HCT116 (cell line): ENCODE measurements at regions not wholly inside any gene's neighbourhood (a gene's known extent, or its start where the extent isn't known, plus 50 kb on each side); places are given as distances from the start of the nearest gene placed in this dataset.

ENCODE experiments used
- ATAC-seq: fragments of 200-7000 bp; cut with Tn5 transposase; 2 replicates; pipeline ENCODE4 v1.9.1; 2020; ENCODE audit warnings: mild to moderate bottlenecking, moderate library complexity
- BruUV-seq: library from RNA; stranded (reverse); fragments of 400-500 nt; replicated peaks from 2 replicates; lab custom pipeline; 2021; lab: Mats Ljungman, UMichigan
- CTCF ChIA-PET: fragments of 300-600 bp; sonication (Branson Sonifier 250); formaldehyde crosslinking; loops from one replicate; lab custom pipeline; 2021; ENCODE audit warnings: antibody characterized with exemption; lab: Charles Lee
- POLR2A ChIA-PET: fragments of 300-600, 350-600 bp; sonication (Branson Sonifier 250); formaldehyde crosslinking; loops from one replicate; lab custom pipeline; 2021; ENCODE audit warnings: antibody characterized with exemption; lab: Charles Lee
- RAD21 ChIA-PET, 2 experiments: fragments of 300-600 bp; sonication (Branson Sonifier 250); formaldehyde crosslinking; loops; one replicate each; lab custom pipeline; 2023; ENCODE audit warnings: low total read pairs in 2 of 2; ENCODE audit not compliant: uncharacterized antibody in 2 of 2, unreplicated experiment in 2 of 2, low non-redundant PET in 1 of 2; lab: Charles Lee
- DNase-seq: peaks from one replicate; pipeline ENCODE4 v3.0.0-alpha.2; 2010; ENCODE audit warnings: low read depth, low spot score
- H2AFZ ChIP-seq: fragments of 200-600 bp; shearing (Covaris generic), sonication (generic); 2 replicates; pipeline ENCODE4 v1.6.1; 2017; ENCODE audit warnings: low read depth, mixed run types, mixed read lengths, antibody characterized with exemption, low read length; ENCODE audit not compliant: poor library complexity, severe bottlenecking
- H3K27ac ChIP-seq: 2 replicates; pipeline ENCODE4 v1.5.1; 2012; ENCODE audit warnings: low read depth, low read length
- H3K27me3 ChIP-seq: fragments of 200-600 bp; sonication (generic); 2 replicates; pipeline ENCODE4 v1.6.1; 2016; ENCODE audit warnings: mixed run types, low read length, mixed read lengths; ENCODE audit not compliant: insufficient read depth
- H3K36me3 ChIP-seq, 2 experiments: fragments of 200-500 bp in 1 of 2; fragments of 200-600 bp in 1 of 2; sonication (Bioruptor generic) in 1 of 2; sonication (generic) in 1 of 2; 2 replicates each; pipeline versions ENCODE4 v1.5.1 to v1.6.1; 2014 to 2016; ENCODE audit warnings: low read length in 2 of 2, inconsistent platforms in 1 of 2, mixed read lengths in 1 of 2, mixed run types in 1 of 2; ENCODE audit not compliant: insufficient read depth in 2 of 2, control insufficient read depth in 1 of 2
- H3K4me1 ChIP-seq, 2 experiments: fragments of 200-600 bp in 1 of 2; sonication (generic) in 1 of 2; 2 replicates each; pipeline versions ENCODE4 v1.5.1 to v1.6.1; 2012 to 2017; ENCODE audit warnings: low read length in 2 of 2, inconsistent platforms in 1 of 2, mild to moderate bottlenecking in 1 of 2, mixed read lengths in 1 of 2, mixed run types in 1 of 2, moderate library complexity in 1 of 2; ENCODE audit not compliant: insufficient read depth in 2 of 2, control insufficient read depth in 1 of 2
- H3K4me2 ChIP-seq: fragments of 200-600 bp; sonication (generic); 2 replicates; pipeline ENCODE4 v1.6.1; 2017; ENCODE audit warnings: mixed run types, low read length, mixed read lengths
- H3K4me3 ChIP-seq, 2 experiments: fragments of 200-600 bp in 1 of 2; sonication (generic) in 1 of 2; replicated peaks in 1 of 2; 2 replicates each; pipeline ENCODE4 v1.5.1; 2011 to 2016; ENCODE audit warnings: low read length in 2 of 2, control low read depth in 1 of 2, low read depth in 1 of 2, mild to moderate bottlenecking in 1 of 2, mixed read lengths in 1 of 2, mixed run types in 1 of 2
- H3K79me2 ChIP-seq: fragments of 200-600 bp; sonication (generic); 2 replicates; pipeline ENCODE4 v1.6.1; 2017; ENCODE audit warnings: mild to moderate bottlenecking, mixed run types, low read length, moderate library complexity, mixed read lengths; ENCODE audit not compliant: insufficient read depth
- H3K9ac ChIP-seq: fragments of 200-600 bp; sonication (generic); 2 replicates; pipeline ENCODE4 v1.6.1; 2016; ENCODE audit warnings: low read length, mixed read lengths
- H3K9me2 ChIP-seq: fragments of 200-600 bp; sonication (generic), shearing (Covaris generic); 2 replicates; pipeline ENCODE4 v1.6.1; 2017; ENCODE audit warnings: mixed run types, mild to moderate bottlenecking, moderate library complexity; ENCODE audit not compliant: insufficient read depth
- H3K9me3 ChIP-seq, 2 experiments: fragments of 200-500 bp in 1 of 2; fragments of 200-600 bp in 1 of 2; sonication (Bioruptor generic) in 1 of 2; sonication (generic) in 1 of 2; 2 replicates each; pipeline ENCODE4 v1.6.1; 2014 to 2017; ENCODE audit warnings: low read length in 2 of 2, mixed read lengths in 2 of 2, inconsistent platforms in 1 of 2, low read depth in 1 of 2, mild to moderate bottlenecking in 1 of 2, mixed run types in 1 of 2, moderate library complexity in 1 of 2; ENCODE audit not compliant: control insufficient read depth in 1 of 2, insufficient read depth in 1 of 2
- H4K20me1 ChIP-seq: fragments of 200-600 bp; sonication (generic), shearing (Covaris generic); 2 replicates; pipeline ENCODE4 v1.6.1; 2017; ENCODE audit warnings: mixed run types, mild to moderate bottlenecking, moderate library complexity; ENCODE audit not compliant: insufficient read depth
- CEBPB ChIP-seq: IDR thresholded peaks from 2 replicates; pipeline ENCODE4 v1.6.1; 2012; ENCODE audit warnings: low read depth
- ELF1 ChIP-seq: IDR thresholded peaks from 2 replicates; pipeline ENCODE4 v1.6.1; 2012; ENCODE audit warnings: low read depth, borderline replicate concordance
- EZH2 ChIP-seq: fragments of 200-600 bp; sonication (generic); IDR thresholded peaks from 2 replicates; pipeline ENCODE4 v1.6.1; 2017; ENCODE audit warnings: antibody characterized with exemption, mixed run types
- RAD21 ChIP-seq: IDR thresholded peaks from 2 replicates; pipeline ENCODE4 v1.6.1; 2012; ENCODE audit warnings: low read depth, mild to moderate bottlenecking
- SIN3A ChIP-seq: IDR thresholded peaks from 2 replicates; pipeline ENCODE4 v1.6.1; 2012; ENCODE audit warnings: low read depth
- SP1 ChIP-seq: IDR thresholded peaks from 2 replicates; pipeline ENCODE4 v1.6.1; 2012; ENCODE audit warnings: low read depth
- YY1 ChIP-seq: IDR thresholded peaks from 2 replicates; pipeline ENCODE4 v1.6.1; 2011; ENCODE audit warnings: low read length, low read depth, moderate library complexity, mild to moderate bottlenecking; ENCODE audit not compliant: insufficient replicate concordance; ENCODE audit errors: extremely low read depth
- ZFX ChIP-seq: fragments of 450-650 bp; IDR thresholded peaks from 2 replicates; pipeline ENCODE4 v1.6.1; 2017
- ZNF274 ChIP-seq: fragments of 200-500 bp; sonication (Bioruptor generic); IDR thresholded peaks from 2 replicates; pipeline ENCODE4 v1.6.1; 2014; ENCODE audit warnings: mild to moderate bottlenecking, low read depth, low read length, inconsistent platforms
- intact Hi-C: fragments of 100-400 bp; cut with micrococcal nuclease; formaldehyde crosslinking; loops from 2 replicates; pipeline ENCODE4 v1.10.0; 2022
- TF ChIP-seq, protein P1 (sequence below): IDR thresholded peaks from 2 replicates; pipeline ENCODE4 v1.6.1; 2012
- TF ChIP-seq, protein P2 (sequence below): IDR thresholded peaks from 2 replicates; pipeline ENCODE4 v1.6.1; 2012
- TF ChIP-seq, protein P3 (sequence below), 3 experiments: fragments of 200-600 bp in 1 of 3; sonication (generic) in 1 of 3; IDR thresholded peaks in 2 of 3; conservative IDR thresholded peaks in 1 of 3; 2 replicates each; pipeline ENCODE4 v1.5.1; 2012 to 2017; ENCODE audit warnings: low read depth in 2 of 3, low read length in 2 of 3, antibody characterized with exemption in 1 of 3, borderline replicate concordance in 1 of 3, control low read depth in 1 of 3, mild to moderate bottlenecking in 1 of 3, mixed read lengths in 1 of 3, mixed run types in 1 of 3, moderate library complexity in 1 of 3; ENCODE audit not compliant: insufficient read depth in 1 of 3

DNA sequence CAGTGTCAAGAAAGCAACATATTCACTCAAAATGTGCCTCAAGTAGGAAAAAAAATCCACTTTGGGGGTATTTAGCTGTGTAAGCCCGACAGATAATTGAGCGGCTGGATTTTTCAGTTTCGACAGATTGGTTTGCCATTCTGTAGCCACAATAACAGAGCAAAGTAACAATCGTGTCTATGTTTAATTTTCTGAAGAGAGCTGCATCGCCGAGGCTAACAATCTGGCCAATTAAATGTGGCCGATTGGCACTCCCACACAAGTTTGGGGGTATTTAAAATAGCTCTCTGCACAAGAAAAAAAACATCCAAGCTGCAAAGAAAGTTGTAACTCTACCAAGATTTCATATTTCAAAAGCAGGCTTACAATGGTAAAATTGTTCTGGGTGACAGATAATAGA is 99.7 kb upstream of the CDH13 start:
- Histone ChIP-seq H3K4me3 (no peak overlapping the region), H3K4me1 (no peaks in the 10 kb centered on the region), H3K79me2 (no peaks in the 10 kb centered on the region), H3K9me3 (no peaks in the 10 kb centered on the region), H3K27ac (no peak overlapping the region), H2AFZ (no peak overlapping the region), H3K36me3 (no peaks in the 10 kb centered on the region), H3K9me2 (no peaks in the 10 kb centered on the region), H4K20me1 (no peaks in the 10 kb centered on the region), H3K9ac (no peak overlapping the region), H3K27me3 (no peaks in the 10 kb centered on the region), H3K4me2 (no peak overlapping the region)
- no peak for TF ChIP-seq SP1
- TF ChIP-seq ZFX = no peak
- no peak for TF ChIP-seq SIN3A
- TF ChIP-seq CEBPB = no peak
- no peak for TF ChIP-seq ELF1
- intact Hi-C loops = no loop called here
- RAD21 ChIA-PET = no interaction called here
- BruUV-seq = no TSS peak
- DNase-seq = no peak
- CTCF ChIA-PET = no interaction called here
- no peak for ATAC-seq
- POLR2A ChIA-PET = no interaction called here

DNA sequence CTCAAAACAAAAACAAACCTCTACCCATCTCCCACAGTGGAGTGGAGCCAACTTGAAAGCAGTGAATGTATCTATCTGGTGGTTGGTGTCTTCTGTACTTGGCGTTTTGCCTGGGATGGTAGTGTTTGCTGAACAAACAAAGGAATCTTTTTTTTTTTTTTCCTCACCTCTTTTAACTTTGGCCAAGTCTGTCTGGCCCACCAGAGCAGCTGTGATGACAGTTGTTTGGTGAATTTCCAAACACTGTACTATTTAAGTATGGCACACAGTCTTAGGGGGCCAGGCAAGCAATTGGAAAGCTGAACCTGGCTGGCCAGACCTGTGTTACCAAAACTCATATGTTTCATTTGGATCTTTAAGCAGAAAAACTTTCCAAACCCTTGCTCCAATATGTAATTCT is 101.8 kb upstream of the CDH13 start:
- ChIA-PET POLR2A (no interaction called here), CTCF (no interaction called here)

More for the DNA sequence above, 101.8 kb upstream of the CDH13 start:
- Histone ChIP-seq H3K9me2 (no peaks in the 10 kb centered on the region), H2AFZ (no peak overlapping the region), H3K4me3 (no peak overlapping the region), H3K4me1 (no peaks in the 10 kb centered on the region), H3K36me3 (no peaks in the 10 kb centered on the region), H3K27me3 (0 out of 2 replicates have a peak, but pooled peaks cover 13% of the 10 kb centered on the region), H3K9me3 (no peaks in the 10 kb centered on the region), H3K79me2 (no peaks in the 10 kb centered on the region), H3K9ac (no peak overlapping the region), H3K4me2 (no peak overlapping the region), H4K20me1 (no peaks in the 10 kb centered on the region), H3K27ac (no peak overlapping the region)
- ATAC-seq (no peak), DNase-seq (no peak)
- RAD21 ChIA-PET = no interaction called here
- TF ChIP-seq, protein P1, sequence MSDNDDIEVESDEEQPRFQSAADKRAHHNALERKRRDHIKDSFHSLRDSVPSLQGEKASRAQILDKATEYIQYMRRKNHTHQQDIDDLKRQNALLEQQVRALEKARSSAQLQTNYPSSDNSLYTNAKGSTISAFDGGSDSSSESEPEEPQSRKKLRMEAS = no peak
- TF ChIP-seq YY1 (no peak), ZFX (no peak), RAD21 (no peak), SIN3A (no peak), ZNF274 (no peak), ELF1 (no peak), EZH2 (no peak)
- TF ChIP-seq, protein P2, sequence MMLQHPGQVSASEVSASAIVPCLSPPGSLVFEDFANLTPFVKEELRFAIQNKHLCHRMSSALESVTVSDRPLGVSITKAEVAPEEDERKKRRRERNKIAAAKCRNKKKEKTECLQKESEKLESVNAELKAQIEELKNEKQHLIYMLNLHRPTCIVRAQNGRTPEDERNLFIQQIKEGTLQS = no peak
- TF ChIP-seq, protein P3, sequence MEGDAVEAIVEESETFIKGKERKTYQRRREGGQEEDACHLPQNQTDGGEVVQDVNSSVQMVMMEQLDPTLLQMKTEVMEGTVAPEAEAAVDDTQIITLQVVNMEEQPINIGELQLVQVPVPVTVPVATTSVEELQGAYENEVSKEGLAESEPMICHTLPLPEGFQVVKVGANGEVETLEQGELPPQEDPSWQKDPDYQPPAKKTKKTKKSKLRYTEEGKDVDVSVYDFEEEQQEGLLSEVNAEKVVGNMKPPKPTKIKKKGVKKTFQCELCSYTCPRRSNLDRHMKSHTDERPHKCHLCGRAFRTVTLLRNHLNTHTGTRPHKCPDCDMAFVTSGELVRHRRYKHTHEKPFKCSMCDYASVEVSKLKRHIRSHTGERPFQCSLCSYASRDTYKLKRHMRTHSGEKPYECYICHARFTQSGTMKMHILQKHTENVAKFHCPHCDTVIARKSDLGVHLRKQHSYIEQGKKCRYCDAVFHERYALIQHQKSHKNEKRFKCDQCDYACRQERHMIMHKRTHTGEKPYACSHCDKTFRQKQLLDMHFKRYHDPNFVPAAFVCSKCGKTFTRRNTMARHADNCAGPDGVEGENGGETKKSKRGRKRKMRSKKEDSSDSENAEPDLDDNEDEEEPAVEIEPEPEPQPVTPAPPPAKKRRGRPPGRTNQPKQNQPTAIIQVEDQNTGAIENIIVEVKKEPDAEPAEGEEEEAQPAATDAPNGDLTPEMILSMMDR (IDR thresholded peaks at IDR 0.05 in 2 of 3, conservative IDR thresholded peaks at IDR 0.05 in 1 of 3; ENCODE audit: borderline replicate concordance in 1 of 3, insufficient read depth in 1 of 3, low read depth in 2 of 3, low read length in 2 of 3) = no peak
- intact Hi-C loops = no loop called here
- no TSS peak for BruUV-seq
